Peyer's patch (tissue), 4 donors: ENCODE measurements at regions not wholly inside any gene's neighbourhood (a gene's known extent, or its start where the extent isn't known, plus 50 kb on each side); places are given as distances from the start of the nearest gene placed in this dataset.

Experiments
- DNase-seq, 3 donors: peaks; one replicate each; pipeline ENCODE4 v3.0.0-alpha.2; 2017 to 2019
- H3K27ac ChIP-seq, 4 donors: fragments of 200-600 bp; sonication (generic); one replicate each; pipeline ENCODE4 v1.5.1; 2016 to 2019
- H3K27me3 ChIP-seq, 2 donors: fragments of 200-600 bp; sonication (generic); one replicate each; pipeline ENCODE4 v1.5.1; 2019
- H3K36me3 ChIP-seq, 3 donors: fragments of 200-600 bp; sonication (generic); one replicate each; pipeline ENCODE4 v1.5.1; 2016 to 2019
- H3K4me1 ChIP-seq, 4 donors: fragments of 200-600 bp; sonication (generic); one replicate each; pipeline ENCODE4 v1.5.1; 2016 to 2019
- H3K4me3 ChIP-seq, 4 donors: fragments of 200-600 bp; sonication (generic); 1 replicate in 3 of 4; 2 replicates in 1 of 4; pipeline ENCODE4 v1.5.1; 2016 to 2019; ENCODE audit warnings: mild to moderate bottlenecking in 1 of 4
- H3K9me3 ChIP-seq, 4 donors: fragments of 200-600 bp; sonication (generic); one replicate each; pipeline ENCODE4 v1.5.1; 2016 to 2019; ENCODE audit warnings: mild to moderate bottlenecking in 1 of 4
- CTCF ChIP-seq, 6 experiments: fragments of 450-650 bp in 4 of 6; fragments of 200-600 bp in 2 of 6; sonication (generic) in 1 of 6; IDR thresholded peaks; one replicate each; pipeline ENCODE4 v1.5.1; 2017 to 2019; ENCODE audit warnings: antibody characterized with exemption in 6 of 6, mild to moderate bottlenecking in 3 of 6, moderate library complexity in 1 of 6
- POLR2A ChIP-seq, 2 donors: fragments of 450-650 bp; IDR thresholded peaks; one replicate each; pipeline ENCODE4 v1.5.1; 2017; ENCODE audit warnings: antibody characterized with exemption in 2 of 2, mild to moderate bottlenecking in 2 of 2, moderate library complexity in 2 of 2

DNA sequence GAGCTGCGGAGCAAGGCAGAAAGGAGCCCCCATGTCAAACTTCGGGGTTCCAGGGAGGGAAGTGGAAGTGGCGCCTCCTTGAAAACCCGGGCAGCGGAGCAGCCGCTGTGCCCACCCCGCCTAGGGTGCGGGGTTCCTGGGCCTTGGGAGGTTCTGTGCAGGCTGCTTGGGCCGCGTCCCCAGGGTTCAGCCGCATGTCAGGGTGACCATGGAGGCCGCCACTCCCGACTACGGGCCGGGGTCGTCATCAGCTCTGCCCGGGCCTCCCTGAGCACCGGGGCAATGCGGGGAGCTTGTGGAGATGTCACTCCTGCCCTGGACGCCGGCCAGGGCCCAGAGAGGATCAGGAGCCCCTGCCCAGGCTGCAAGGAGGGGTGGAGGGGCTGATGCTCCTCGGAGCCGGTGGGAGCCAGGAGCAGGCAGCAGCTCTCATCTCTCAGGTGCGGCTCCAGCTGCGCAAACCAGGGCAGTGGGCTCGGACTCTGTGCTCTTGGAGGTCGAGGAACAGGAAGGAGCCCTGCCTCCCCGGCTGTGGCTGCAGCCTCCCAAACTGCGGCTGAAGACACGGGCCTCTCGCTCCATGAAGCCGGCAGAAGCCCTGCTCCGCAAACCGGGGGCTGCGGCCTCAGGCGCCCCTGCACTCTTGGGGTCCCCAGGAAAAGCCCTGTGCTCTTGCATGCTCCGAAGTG, 1286.5 kb downstream of the TMEM121 start:
- no peaks in the 10 kb centered on the region for H3K9me3 ChIP-seq
- no peak for TF ChIP-seq POLR2A (IDR thresholded peaks at IDR 0.05)
- no peak for TF ChIP-seq CTCF (IDR thresholded peaks at IDR 0.05)
- no peak for DNase-seq
- no peaks in the 10 kb centered on the region for H3K36me3 ChIP-seq
- H3K27ac ChIP-seq, result no peak overlapping the region
- no peaks in the 10 kb centered on the region for H3K27me3 ChIP-seq
- no peaks in the 10 kb centered on the region for H3K4me1 ChIP-seq
- no peak overlapping the region for H3K4me3 ChIP-seq

GRCh38 chr14:106813477-106813823, 1287.1 kb downstream of the TMEM121 start:
- no peak for DNase-seq
- H3K4me1 ChIP-seq, result no peaks in the 10 kb centered on the region
- TF ChIP-seq POLR2A (IDR thresholded peaks at IDR 0.05) (no peak), CTCF (IDR thresholded peaks at IDR 0.05) (no peak)
- H3K9me3 ChIP-seq, result no peaks in the 10 kb centered on the region
- H3K36me3 ChIP-seq, result no peaks in the 10 kb centered on the region
- no peaks in the 10 kb centered on the region for H3K27me3 ChIP-seq
- H3K4me3 ChIP-seq, result no peak overlapping the region
- no peak overlapping the region for H3K27ac ChIP-seq

DNA sequence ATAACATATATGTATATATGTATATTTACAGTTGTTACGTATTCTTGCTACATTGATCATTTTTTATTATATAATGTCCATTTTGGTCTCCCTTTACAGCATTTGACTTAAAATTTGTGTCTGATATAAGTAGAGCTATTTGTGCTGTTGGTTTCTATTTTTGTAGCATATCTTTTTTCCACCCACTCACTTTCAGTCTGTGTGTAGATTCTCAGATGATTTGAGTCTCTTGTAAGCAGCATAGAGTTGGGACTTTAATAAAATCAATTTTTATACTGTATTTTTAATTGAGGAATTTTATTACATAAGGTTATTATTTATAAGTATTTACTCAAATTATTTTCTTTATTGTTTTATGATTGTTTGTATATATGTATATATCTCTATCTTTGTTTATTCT, 1293.7 kb downstream of the TMEM121 start:
- TF ChIP-seq CTCF (IDR thresholded peaks at IDR 0.05) (no peak), POLR2A (IDR thresholded peaks at IDR 0.05) (no peak)
- Histone ChIP-seq H3K9me3 (no peaks in the 10 kb centered on the region), H3K4me1 (no peaks in the 10 kb centered on the region), H3K4me3 (no peak overlapping the region), H3K36me3 (no peaks in the 10 kb centered on the region), H3K27ac (no peak overlapping the region), H3K27me3 (no peaks in the 10 kb centered on the region)
- DNase-seq, result no peak

DNA sequence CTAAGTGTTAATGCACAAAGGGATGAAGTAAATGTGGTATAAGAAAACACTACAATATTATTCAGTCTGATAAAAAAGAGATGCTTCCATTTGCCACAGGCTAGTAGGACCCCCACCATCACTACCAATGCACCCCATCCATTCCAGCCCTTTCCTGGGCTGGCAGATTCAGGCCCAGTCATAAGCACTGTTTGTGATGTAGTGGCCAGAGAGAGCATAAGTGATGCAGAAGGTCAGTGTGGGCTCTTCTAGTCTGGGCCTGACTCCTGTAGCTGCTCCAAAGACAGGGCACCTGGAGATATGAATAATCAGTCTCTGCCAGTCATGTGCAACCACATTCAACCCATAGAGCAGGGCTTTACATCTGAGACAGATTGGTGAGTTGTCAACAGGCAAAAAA, 1294.7 kb downstream of the TMEM121 start:
- Histone ChIP-seq H3K4me1 (no peaks in the 10 kb centered on the region), H3K27me3 (no peaks in the 10 kb centered on the region), H3K27ac (no peak overlapping the region), H3K4me3 (no peak overlapping the region), H3K9me3 (no peaks in the 10 kb centered on the region), H3K36me3 (no peaks in the 10 kb centered on the region)
- DNase-seq, result no peak
- TF ChIP-seq POLR2A (IDR thresholded peaks at IDR 0.05) (no peak), CTCF (IDR thresholded peaks at IDR 0.05) (no peak)

GRCh38 chr14:106822905-106823304, 1296.5 kb downstream of the TMEM121 start:
- H3K4me3 ChIP-seq, result no peak overlapping the region
- H3K36me3 ChIP-seq, result no peaks in the 10 kb centered on the region
- H3K9me3 ChIP-seq, result no peaks in the 10 kb centered on the region
- no peak overlapping the region for H3K27ac ChIP-seq
- DNase-seq, result no peak
- TF ChIP-seq POLR2A (IDR thresholded peaks at IDR 0.05), result no peak
- TF ChIP-seq CTCF (IDR thresholded peaks at IDR 0.05), result no peak
- H3K27me3 ChIP-seq, result no peaks in the 10 kb centered on the region
- no peaks in the 10 kb centered on the region for H3K4me1 ChIP-seq

DNA sequence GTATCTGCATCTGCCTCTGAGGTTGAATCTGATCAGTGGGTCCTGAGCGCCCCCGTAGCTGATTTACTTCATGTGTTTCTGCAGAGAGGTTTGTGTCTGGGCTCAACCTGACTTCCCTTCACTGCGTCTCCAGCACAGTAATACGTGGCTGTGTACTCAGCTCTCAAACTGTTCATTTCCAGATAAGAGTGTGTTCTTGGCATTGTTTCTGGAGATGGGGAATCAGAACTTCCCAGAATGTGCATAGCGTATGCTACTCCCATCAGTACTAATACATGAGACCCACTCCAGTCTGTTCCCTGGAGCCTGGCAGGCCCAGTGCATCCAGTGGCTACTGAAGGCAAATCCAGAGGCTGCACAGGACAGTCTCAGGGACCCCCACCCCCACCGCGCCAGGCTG, 1297.2 kb downstream of the TMEM121 start:
- Histone ChIP-seq H3K4me3 (no peak overlapping the region), H3K36me3 (no peaks in the 10 kb centered on the region), H3K27me3 (no peaks in the 10 kb centered on the region), H3K4me1 (no peaks in the 10 kb centered on the region), H3K27ac (no peak overlapping the region), H3K9me3 (no peaks in the 10 kb centered on the region)
- no peak for DNase-seq
- no peak for TF ChIP-seq CTCF (IDR thresholded peaks at IDR 0.05)
- TF ChIP-seq POLR2A (IDR thresholded peaks at IDR 0.05), result no peak
